RKO (cell line): ENCODE measurements at regions not wholly inside any gene's neighbourhood (a gene's known extent, or its start where the extent isn't known, plus 50 kb on each side); places are given as distances from the start of the nearest gene placed in this dataset.

Experiments used
- DNase-seq: peaks from one replicate; pipeline ENCODE4 v3.0.0-alpha.2; 2016; ENCODE audit warnings: low spot score

GRCh38 chr1:201589186-201589585 is 50.3 kb downstream of the NAV1 start:
- no peak for DNase-seq

GRCh38 chr1:201590474-201590873 is 51.5 kb downstream of the NAV1 start:
- no peak for DNase-seq

GRCh38 chr1:201591348-201591747 is 52.4 kb downstream of the NAV1 start:
- DNase-seq: no peak

GRCh38 chr1:201591981-201592380 is 53.1 kb downstream of the NAV1 start:
- no peak for DNase-seq

GRCh38 chr1:201593200-201593921 is 54.4 kb downstream of the NAV1 start:
- DNase-seq: no peak

- DNase-seq: no peak
Measured at GRCh38 chr1:201594575-201595245, 55.8 kb downstream of the NAV1 start.

- no peak for DNase-seq
Measured at GRCh38 chr1:201595381-201595780, 56.5 kb downstream of the NAV1 start.

- no peak for DNase-seq
Measured at GRCh38 chr1:201596101-201596868, 57.4 kb downstream of the NAV1 start.

- DNase-seq: no peak
Measured at GRCh38 chr1:201597551-201598230, 58.8 kb downstream of the NAV1 start.

GRCh38 chr1:201598396-201598795 is 59.5 kb downstream of the NAV1 start:
- DNase-seq: no peak

- no peak for DNase-seq
Measured at GRCh38 chr1:201598973-201599372, 60.0 kb downstream of the NAV1 start.

GRCh38 chr1:201599548-201599947 is 60.6 kb downstream of the NAV1 start:
- DNase-seq: no peak

- no peak for DNase-seq
Measured at GRCh38 chr1:201602413-201603265, 63.7 kb downstream of the NAV1 start.

- no peak for DNase-seq
Measured at GRCh38 chr1:201603613-201604232, 64.8 kb downstream of the NAV1 start.

- no peak for DNase-seq
Measured at GRCh38 chr1:201605385-201606010, 66.6 kb downstream of the NAV1 start.

GRCh38 chr1:201606096-201606495 is 67.2 kb downstream of the NAV1 start:
- no peak for DNase-seq

GRCh38 chr1:201606623-201607022 is 67.7 kb downstream of the NAV1 start:
- no peak for DNase-seq

GRCh38 chr1:201608635-201609395 is 69.9 kb downstream of the NAV1 start:
- DNase-seq: no peak

- no peak for DNase-seq
Measured at GRCh38 chr1:201609661-201610318, 70.9 kb downstream of the NAV1 start.
